ENCODE measurements at regions not wholly inside any gene's neighbourhood (a gene's known extent, or its start where the extent isn't known, plus 50 kb on each side); places are given as distances from the start of the nearest gene placed in this dataset.

DNA sequence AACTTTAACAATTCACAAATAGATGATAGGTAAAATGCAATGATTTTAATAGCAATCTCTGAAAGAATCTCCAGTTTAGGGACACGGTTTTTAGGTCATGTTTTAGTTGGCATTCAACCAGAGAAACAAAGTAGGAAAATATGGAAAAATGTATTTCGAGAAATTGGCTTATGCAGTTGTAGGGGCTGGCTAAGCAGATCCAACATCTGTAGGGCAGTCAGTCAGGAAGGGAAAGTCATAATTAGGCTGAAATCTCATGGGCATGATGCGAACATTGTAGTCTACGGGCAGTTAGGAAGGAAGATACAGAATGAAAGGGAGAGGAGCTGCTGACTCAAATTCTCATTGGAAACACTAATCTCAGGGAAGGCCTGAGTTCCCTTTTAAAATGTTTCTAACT is 1276.0 kb upstream of the ADGRL4 start:
- TF ChIP-seq, protein P1, sequence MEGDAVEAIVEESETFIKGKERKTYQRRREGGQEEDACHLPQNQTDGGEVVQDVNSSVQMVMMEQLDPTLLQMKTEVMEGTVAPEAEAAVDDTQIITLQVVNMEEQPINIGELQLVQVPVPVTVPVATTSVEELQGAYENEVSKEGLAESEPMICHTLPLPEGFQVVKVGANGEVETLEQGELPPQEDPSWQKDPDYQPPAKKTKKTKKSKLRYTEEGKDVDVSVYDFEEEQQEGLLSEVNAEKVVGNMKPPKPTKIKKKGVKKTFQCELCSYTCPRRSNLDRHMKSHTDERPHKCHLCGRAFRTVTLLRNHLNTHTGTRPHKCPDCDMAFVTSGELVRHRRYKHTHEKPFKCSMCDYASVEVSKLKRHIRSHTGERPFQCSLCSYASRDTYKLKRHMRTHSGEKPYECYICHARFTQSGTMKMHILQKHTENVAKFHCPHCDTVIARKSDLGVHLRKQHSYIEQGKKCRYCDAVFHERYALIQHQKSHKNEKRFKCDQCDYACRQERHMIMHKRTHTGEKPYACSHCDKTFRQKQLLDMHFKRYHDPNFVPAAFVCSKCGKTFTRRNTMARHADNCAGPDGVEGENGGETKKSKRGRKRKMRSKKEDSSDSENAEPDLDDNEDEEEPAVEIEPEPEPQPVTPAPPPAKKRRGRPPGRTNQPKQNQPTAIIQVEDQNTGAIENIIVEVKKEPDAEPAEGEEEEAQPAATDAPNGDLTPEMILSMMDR (IDR thresholded peaks at IDR 0.05), result no peak
- no peak for TF ChIP-seq POLR2AphosphoS5 (IDR thresholded peaks at IDR 0.05)

All from breast epithelium (tissue), 3 donors.